ENCODE measurements at regions not wholly inside any gene's neighbourhood (a gene's known extent, or its start where the extent isn't known, plus 50 kb on each side); places are given as distances from the start of the nearest gene placed in this dataset.

DNA sequence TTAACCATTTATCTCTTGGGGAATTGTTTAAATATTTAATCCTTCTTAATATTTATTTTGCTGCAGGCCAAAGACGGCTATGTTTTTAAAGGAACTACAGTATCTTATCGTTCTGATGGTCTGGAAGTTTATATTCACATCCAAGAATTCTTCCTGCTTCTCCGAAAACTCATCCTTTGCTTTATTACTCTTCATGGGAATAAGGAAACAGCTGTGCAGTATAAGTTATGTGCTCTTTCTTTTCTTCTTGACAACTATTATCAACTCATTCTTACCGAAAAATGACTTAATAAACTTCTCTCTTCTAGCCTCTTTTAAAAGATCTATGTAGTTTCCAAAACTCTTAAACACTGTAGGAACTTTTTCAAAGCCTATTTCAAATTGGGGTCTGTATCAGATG, 335.6 kb upstream of the NOVA1 start:
- TF ChIP-seq POLR2A (IDR thresholded peaks at IDR 0.05; ENCODE audit: low read length) (no peak), GATA1 (IDR thresholded peaks at IDR 0.05; ENCODE audit: low read depth, low read length) (no peak)
